GM18508 (cell line): ENCODE measurements at regions not wholly inside any gene's neighbourhood (a gene's known extent, or its start where the extent isn't known, plus 50 kb on each side); places are given as distances from the start of the nearest gene placed in this dataset.

ENCODE experiments used
- ATAC-seq: cut with Tn5 transposase; IDR thresholded peaks from one replicate; pipeline ENCODE4 v1.9.1; 2021; ENCODE audit warnings: moderate number of reproducible peaks; ENCODE audit not compliant: insufficient read depth, unreplicated experiment

DNA sequence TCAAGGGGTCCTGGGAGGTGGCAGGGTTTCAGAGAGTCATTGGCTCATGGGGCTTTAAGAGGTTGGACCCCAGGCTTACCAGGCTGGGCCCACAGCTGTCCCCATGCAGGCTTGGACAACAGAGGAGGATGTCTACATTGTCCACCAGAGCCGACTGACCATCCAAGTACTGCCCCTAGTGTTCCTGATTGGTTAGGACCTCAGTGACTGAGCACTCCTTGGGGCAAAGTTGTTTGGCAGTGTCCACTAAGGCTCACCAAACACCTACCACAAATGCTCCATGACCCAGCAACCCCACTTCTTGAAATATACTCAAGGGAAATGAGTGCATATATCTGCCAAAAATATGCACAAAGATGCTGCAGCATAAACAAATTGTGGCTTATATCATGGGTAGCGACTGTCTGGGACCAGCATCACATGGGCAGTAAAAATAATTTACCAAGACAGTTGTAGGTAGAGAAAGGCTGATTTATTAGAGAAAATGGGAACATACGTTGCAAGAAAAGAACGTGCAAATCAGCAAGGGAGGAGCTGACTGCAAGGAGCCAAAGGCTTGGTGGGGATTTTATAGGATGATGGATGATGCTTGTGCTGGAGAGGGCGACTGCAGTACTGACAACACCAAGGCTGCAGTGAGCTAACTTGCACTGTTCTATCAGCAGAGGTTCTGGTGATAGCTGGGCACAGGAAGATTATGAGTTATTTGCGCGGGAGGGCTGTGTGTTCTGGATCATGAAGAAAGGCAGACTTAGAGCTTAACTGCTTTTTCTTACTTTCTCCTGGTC lies 265.2 kb downstream of the GADD45G start:
- ATAC-seq = no peak

DNA sequence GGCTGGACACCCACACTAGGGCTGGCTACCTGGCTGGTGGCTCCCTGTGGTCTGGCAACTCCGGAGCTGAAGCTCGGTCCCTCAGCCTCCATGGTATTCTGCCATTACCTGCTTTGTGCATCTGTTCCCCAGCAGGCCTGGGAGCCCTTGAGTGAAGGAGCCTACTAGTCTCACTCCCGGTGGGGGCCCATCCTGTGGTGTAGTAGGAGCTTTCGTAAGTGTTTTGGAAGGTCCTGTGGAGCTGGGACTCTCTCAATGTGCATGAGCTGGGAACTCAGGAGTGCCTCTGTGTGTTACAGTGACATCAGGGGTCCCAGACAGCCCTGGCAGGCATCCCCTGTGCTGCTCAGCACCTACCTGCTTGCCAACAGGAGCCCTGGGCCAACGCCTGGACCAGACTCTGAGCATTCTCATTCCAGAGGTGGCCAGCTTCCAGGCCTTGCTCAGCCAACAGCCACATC lies 267.1 kb downstream of the GADD45G start:
- ATAC-seq = no peak

GRCh38 chr9:89872426-89872912 lies 267.7 kb downstream of the GADD45G start:
- ATAC-seq = no peak

DNA sequence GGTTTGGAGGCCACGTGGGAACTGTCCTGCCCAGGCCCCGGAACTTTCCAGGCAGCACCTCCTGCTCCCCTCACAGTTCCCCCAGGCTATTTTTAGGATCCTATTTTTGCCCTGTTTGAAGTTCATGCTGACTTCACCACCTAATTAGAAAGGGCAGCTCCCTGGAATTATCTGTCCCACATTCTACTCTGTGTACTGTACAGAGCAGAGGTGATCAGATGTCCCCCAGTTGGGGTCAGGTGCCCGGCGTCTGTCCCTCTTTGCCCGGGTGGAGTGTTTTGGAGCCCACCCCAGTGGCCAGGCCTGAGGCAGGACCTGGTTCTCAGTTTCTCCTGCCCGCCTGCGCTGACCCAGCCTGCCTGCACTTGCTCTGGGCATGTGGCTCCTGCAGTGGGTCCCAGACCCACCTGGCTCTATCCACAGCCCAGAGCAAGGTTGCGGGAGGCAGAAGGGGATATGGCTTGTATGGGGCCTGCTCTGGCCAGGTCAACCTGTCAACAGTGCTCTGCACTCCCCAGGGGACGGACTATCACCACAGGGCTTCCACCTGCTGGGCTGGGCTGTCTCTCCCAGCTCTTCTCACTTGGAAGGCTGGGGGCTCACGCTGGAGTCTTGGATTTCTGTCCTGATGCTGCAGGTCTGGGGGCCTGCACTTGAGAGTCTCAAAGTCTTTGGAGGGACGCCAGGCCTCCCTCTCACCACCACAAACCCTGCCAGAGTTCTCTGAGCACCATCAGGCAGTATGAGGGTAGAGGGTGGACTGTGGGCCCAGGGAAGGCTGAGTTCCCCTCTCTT lies 268.3 kb downstream of the GADD45G start:
- no peak for ATAC-seq

- ATAC-seq = no peak
These were observed 269.0 kb downstream of the GADD45G start for GRCh38 chr9:89873801-89874200.

DNA sequence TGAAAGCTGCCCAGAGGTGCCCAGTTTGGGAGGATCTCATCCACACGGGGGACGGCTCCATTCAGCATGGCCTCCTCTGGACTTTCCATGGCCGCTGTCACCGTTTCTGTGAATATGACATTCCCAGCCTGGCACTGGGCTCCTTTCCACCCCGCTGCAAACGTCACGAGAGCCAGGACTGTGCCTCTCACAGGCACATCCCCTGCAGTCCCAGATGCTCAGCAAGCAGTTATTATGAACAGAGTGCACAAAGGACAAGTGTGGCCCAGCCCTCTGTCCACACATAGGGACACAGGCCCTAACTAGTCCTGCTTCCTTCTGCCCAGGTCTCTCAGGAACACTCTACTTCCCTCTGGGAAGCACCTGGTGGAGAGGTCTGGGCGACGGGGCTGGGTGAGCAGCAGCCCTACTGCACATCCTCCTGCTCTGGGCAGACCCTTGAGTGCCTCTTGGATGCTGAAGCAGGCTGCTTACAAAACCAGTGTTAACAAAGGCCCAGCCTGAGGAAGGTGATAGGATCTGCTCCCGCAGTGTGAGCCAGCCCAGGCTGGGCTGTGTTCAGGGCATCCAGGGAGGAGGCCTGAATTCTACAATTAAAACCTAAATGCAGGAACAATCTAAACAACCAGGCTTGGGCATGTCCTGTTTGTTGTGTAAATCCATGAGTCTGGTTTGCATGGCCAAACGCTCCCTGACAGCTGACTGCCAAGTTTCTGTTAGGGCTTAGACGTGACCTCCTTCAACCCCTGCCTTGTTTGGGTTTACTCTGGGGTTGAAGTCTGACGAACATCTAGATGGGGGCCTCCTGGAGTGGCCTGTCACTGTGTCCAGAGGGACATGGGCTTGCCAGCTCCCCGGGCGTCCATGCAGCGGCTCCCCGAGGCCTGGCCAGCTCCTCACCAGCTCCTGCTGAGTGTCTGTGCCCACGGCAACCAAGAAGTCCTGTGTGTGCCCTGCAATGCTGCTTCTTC lies 269.8 kb downstream of the GADD45G start:
- ATAC-seq = no peak

DNA sequence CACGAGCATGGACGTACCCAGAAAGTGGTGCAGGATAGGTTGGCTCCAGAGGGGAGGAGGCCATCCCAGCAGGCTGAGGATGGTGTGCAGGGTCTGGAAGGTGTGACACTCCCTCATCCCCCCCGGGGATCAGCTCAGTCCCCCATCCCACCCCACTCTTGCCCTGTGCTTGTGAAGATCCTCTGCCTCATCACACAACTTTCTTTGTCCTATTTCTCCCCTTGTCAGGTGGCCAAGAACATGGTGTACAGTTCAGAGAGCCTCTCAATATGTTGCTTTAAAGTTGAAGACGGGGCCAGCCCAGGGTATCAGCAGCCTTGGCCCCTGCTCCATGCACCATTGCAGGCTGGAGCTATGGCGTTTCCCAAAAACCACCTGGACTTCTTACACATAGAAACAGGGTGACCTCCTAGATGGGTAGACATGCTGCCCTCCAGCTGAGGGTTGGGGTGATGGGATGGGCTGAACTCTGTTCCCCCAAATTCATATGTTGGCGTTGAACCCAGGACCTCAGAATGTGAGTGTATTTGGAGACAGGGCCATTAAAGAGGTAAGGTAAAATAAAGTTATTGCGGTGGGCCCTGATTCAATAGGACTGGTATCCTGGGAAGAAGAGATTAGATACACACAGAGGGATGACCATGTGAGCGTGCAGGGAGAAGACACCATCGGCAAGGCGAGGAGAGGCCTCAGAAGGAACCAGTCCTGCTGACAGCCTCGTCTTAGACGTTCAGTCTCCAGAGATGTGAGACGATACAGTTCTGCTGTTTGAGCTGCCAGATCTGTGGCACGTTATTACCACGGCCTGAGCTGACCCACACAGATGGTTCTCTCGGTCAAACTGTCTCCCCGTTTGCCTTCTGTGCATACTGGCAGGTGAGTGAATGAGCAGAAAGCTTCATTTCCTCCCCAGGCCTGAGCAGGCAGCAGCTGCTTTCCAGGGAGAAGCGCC lies 272.5 kb downstream of the GADD45G start:
- no peak for ATAC-seq

DNA sequence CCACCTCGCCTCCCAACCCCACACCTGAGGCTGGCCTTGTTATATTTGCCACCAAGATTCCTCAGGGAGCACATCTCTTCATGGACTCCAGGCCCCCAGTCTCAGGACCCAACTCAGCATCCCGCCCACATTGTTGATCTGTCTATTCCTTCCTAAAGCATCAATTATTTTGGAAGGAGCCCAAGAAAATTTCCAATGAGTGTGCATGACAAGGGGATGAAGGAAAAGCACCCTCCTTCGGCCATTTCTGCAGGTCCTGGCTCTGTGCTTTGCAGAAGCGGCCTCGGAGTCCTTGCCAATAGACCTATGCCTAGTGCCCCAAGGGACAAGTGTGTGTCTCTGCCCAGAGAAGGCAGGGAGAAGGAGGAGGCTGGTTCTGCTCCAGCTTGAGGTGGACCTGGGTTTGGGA lies 273.2 kb downstream of the GADD45G start:
- no peak for ATAC-seq

DNA sequence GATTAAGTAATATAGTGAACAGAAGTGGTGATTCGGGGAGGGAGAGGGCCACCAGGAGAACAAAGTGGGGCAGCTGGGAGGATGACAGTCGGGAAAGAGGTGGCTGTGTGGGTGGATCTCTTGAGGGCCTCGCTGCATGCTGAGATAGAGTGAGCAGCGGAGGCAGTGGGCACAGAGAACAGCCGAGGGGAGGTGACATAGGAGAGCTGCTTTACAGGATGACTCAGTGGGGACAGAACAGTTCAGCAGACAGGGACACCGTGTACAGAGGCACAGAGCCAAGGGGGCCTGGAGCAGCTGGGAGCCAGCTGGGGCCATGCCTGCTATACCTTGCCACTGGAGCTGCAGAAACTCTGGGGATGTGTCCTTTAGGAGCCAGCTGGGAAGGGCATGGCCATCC lies 273.9 kb downstream of the GADD45G start:
- ATAC-seq = no peak

DNA sequence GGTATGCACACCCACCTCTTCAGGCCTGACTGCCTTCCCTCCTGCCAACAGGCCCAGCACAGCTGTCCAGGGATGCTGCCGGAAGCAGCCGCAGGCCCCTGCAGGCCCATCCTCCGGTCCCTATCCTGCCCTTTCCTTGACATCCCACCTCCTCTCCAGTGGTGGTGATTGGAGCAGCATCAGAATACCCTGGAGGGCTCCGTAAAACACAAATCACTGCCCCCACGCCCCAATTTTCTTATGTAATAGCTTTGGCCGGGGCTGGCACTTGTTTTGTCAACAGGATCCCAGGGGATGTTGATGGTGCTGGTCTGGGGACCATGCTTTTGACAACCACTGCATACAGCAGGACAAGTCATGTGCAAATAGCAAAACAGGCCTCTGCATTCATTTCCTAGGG lies 274.5 kb downstream of the GADD45G start:
- ATAC-seq = no peak

DNA sequence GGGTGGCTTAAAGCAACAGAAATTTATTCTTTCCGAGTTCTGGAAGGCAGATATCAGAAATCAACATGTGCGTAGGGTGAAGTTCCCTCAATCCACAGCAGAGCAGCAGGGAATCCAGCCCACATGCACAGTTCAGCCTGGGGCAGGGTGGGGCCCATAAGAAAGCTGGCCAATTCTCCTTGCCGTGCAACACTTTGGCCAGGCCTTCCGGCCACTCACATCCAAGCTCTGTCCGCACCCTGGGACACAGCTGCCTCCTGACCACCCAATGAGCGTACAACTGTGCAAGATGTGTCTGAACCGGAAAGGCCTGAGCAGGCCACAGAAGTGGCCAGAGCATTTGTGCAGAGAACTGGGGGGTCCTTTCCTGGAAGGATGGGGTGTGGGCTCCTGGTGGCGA lies 274.9 kb downstream of the GADD45G start:
- no peak for ATAC-seq

DNA sequence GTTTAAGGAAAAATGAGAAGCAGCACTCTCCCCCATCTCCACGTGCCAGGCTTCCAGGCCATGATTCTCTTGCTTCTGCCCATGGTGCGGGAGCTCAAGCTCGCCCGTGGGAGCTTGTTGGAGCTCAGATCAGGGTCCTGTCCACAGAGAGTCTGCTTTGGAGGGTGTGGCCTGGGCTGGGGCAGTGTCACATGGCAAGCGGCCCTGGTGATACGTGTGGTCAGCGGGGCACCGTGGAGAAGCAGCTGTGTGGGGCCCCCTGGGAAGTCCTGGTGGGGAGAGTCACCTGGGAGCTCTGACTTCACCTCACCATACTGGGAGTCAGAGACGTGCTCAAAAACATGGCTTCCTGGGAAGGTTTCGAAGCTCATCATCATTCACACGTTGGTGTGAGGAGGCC lies 275.3 kb downstream of the GADD45G start:
- ATAC-seq = no peak

- ATAC-seq = no peak
These were observed 275.9 kb downstream of the GADD45G start for GRCh38 chr9:89880721-89881120.

DNA sequence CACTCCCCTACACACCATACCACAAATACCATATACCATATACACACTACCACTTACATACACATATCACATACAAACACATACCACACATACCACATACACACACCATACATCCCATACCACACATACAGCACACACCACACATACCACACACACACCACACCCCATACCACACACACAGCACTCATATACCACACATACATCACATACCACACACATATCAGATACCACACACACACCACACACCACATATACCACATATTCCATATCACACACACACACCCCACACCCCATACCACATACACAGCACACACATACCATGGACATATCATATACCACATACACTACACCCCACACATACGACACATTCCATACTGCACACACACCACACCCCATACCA lies 276.6 kb downstream of the GADD45G start:
- no peak for ATAC-seq

DNA sequence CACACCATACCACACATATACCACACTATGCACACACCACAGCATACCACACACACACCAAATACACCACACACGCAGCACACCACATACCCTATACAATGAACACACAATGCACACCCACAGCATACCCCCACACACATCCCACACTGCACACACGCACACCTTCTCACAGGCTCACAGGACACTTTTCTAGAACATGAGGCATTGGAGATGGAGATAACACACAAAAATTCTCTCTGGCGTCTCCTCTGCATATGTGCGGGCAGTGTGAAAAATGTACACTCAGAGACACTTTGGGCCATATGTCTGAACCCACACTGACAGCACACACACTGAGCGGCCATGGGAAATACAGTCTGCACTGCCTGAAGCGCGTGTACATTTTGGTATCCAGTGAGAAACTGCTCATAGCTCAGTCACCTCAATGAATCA lies 278.1 kb downstream of the GADD45G start:
- no peak for ATAC-seq

DNA sequence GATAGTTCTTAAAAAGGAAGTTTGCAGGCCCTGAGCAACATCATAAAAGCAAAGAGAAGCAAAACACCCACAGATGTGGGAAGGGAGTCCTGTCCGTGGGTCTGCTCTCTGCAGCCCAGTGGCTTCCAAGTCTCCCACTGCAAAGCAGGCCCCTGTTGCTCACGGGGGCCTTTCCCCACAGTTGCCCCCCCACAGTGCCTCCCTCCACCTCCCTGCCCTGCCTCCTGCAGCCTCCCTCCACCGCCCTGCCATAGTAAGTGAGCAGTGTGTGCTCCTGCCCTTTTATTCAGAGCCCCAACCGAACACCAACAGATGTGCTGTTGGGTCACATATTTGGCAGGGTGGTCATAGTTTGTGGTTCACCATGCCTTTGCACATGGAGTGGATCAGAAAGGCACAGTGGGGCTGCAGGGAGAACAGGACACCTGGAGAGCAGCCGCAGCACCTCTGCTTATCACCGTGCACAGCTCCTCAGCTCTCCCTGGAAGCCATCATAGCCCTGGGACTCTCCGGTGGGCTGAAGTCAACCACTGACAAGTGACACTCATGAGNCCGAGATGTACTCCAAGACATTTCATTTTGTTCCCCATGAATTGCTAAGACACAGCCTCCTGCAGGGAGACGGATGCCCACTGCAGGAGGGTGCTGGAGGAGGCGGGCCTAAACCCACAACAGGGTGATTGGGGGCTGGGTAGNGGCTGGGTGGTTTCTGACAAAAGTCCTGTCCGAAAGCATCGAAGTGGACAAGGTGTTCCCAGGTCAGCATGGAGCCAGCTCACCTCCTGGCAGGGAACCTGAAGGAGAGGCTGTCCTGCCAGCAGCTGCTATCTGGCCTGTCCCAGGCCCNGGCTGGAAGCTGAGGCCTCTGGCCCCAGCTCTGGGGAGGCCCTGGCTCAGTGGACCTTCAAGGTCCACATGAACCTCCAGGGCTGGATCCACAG lies 278.9 kb downstream of the GADD45G start:
- ATAC-seq = no peak

DNA sequence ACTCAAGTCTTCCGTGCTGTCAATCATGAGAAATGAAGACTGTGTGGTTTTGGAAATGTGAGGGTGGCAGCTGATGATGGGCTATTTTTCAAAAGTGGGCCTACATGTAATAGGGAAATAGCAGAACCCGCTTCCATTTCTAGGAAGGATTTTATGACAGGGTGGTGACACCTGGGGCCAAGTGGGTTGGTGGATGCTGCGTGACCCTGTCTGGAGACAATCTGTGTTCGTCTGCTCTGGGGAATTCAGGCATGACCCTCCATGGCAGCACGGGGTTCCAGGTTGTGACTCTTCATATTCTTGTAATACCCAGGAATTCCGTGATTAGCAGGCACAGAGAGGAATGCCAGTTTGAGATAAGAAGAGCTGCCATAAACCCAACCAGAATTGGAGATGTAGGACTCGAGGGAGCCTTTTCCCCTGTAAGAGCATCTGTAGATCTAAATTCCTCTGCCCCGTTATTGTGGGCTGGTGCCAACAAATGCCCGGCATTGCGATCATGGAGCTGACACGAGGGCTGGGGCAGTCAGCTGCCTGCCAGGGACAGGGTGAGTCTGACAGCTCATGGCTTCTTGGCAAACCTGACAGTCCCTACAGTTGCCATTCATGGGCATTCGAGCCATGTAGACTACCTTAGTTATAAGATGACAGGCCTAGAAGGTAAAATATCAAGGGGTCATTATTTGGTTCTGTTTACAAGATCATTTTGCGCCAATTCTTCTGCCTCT lies 279.7 kb downstream of the GADD45G start:
- no peak for ATAC-seq
